Neural progenitor cell (in vitro differentiated cells): ENCODE measurements at regions not wholly inside any gene's neighbourhood (a gene's known extent, or its start where the extent isn't known, plus 50 kb on each side); places are given as distances from the start of the nearest gene placed in this dataset.

Experiments used
- DNase-seq: peaks from one replicate; pipeline ENCODE4 v3.0.0-alpha.2; 2016; ENCODE audit warnings: low spot score
- H2AFZ ChIP-seq: fragments of 200-600 bp; sonication (generic); replicated peaks from 2 replicates; pipeline ENCODE4 v1.6.1; 2016; ENCODE audit warnings: antibody characterized with exemption
- H3F3A ChIP-seq: fragments of 200-600 bp; sonication (generic); 2 replicates; pipeline ENCODE4 v1.6.1; 2016; ENCODE audit warnings: antibody characterized with exemption, low read depth
- H3K27ac ChIP-seq: fragments of 200-600 bp; sonication (generic); 2 replicates; pipeline ENCODE4 v1.5.1; 2016; ENCODE audit warnings: mild to moderate bottlenecking
- H3K27me3 ChIP-seq: fragments of 200-600 bp; sonication (generic); 2 replicates; pipeline ENCODE4 v1.6.1; 2016; ENCODE audit warnings: mild to moderate bottlenecking, moderate library complexity
- H3K36me3 ChIP-seq: fragments of 200-600 bp; sonication (generic); 2 replicates; pipeline ENCODE4 v1.5.1; 2016
- H3K4me1 ChIP-seq: fragments of 200-600 bp; sonication (generic); 2 replicates; pipeline ENCODE4 v1.6.1; 2016; ENCODE audit warnings: mixed run types
- H3K4me2 ChIP-seq: fragments of 200-600 bp; sonication (generic); 2 replicates; pipeline ENCODE4 v1.6.1; 2016
- H3K4me3 ChIP-seq: fragments of 200-600 bp; sonication (generic); 2 replicates; pipeline ENCODE4 v1.5.1; 2016
- H3K79me2 ChIP-seq: fragments of 200-600 bp; sonication (generic); 2 replicates; pipeline ENCODE4 v1.6.1; 2016; ENCODE audit warnings: low read depth
- H3K9ac ChIP-seq: fragments of 200-600 bp; sonication (generic); 2 replicates; pipeline ENCODE4 v1.6.1; 2016
- H3K9me3 ChIP-seq: fragments of 200-600 bp; sonication (generic); 2 replicates; pipeline ENCODE4 v1.5.1; 2016; ENCODE audit warnings: low read depth
- H4K20me1 ChIP-seq: fragments of 200-600 bp; sonication (generic); 2 replicates; pipeline ENCODE4 v1.6.1; 2016; ENCODE audit warnings: low read depth
- H3K27ac Mint-ChIP-seq: 3 replicates; pipeline ENCODE4 v1.8.0; 2021; ENCODE audit warnings: mixed read lengths
- H3K27me3 Mint-ChIP-seq: 2 replicates; pipeline ENCODE4 v1.8.0; 2022; ENCODE audit warnings: low read depth, mild to moderate bottlenecking, inconsistent platforms, moderate library complexity, mixed read lengths; ENCODE audit not compliant: insufficient read depth
- H3K36me3 Mint-ChIP-seq: 3 replicates; pipeline ENCODE4 v1.8.0; 2021; ENCODE audit warnings: mixed read lengths
- H3K4me1 Mint-ChIP-seq: 3 replicates; pipeline ENCODE4 v1.8.0; 2021; ENCODE audit warnings: mixed read lengths
- H3K4me3 Mint-ChIP-seq: 3 replicates; pipeline ENCODE4 v1.8.0; 2021; ENCODE audit warnings: mild to moderate bottlenecking, moderate library complexity, mixed read lengths
- H3K9me3 Mint-ChIP-seq: 3 replicates; pipeline ENCODE4 v1.8.0; 2020; ENCODE audit warnings: mixed read lengths
- EZH2 ChIP-seq: fragments of 200-600 bp; sonication (generic); IDR thresholded peaks from 2 replicates; pipeline ENCODE4 v1.6.1; 2017; ENCODE audit warnings: antibody characterized with exemption, mild to moderate bottlenecking, moderate library complexity
- EZH2phosphoT487 ChIP-seq: fragments of 200-600 bp; sonication (generic); IDR thresholded peaks from 2 replicates; pipeline ENCODE4 v1.6.1; 2017; ENCODE audit warnings: antibody characterized with exemption
- TF ChIP-seq, protein P1 (sequence below): fragments of 200-600 bp; sonication (generic); IDR thresholded peaks from 2 replicates; pipeline ENCODE4 v1.5.1; 2017; ENCODE audit warnings: antibody characterized with exemption, mild to moderate bottlenecking

DNA sequence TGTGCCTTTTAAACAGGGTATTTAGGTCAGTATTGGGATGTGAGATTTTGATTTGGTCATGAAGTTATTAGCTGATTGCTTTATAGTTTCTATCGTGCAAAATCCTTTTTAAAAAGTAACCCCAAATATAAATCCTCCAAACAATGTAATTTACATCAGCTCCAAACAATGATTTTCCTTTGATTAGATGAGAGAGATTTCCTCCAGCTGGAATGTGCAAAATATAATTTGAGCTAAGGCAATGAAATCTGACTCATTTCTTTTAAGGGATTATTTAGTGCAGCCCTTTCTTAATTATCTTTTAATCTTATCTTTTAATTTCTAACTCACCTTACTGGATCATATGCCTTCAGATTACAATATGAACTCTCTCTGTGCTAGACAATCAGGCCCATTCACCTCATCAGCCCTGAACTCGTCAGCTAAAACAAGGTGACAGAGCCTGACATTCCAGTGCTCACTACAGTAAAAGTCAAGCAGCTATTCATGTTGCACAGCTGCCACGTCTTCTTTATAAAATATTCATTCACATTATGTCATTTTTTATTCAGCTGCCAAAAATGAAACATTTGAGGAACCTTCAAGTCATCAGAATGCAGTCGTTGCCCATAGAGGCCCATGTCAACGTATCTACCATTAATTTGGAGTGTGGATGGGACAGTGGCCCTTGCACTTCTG is 440.1 kb downstream of the CBLN4 start:
- H3K27me3 ChIP-seq: no peaks in the 10 kb centered on the region
- Mint-ChIP-seq H3K27me3 (no peaks in the 10 kb centered on the region), H3K27ac (no peak overlapping the region), H3K36me3 (no peaks in the 10 kb centered on the region), H3K9me3 (no peaks in the 10 kb centered on the region), H3K4me3 (no peak overlapping the region), H3K4me1 (no peaks in the 10 kb centered on the region)
- H2AFZ ChIP-seq: no peak overlapping the region
- H3K27ac ChIP-seq: no peak overlapping the region
- H4K20me1 ChIP-seq: no peaks in the 10 kb centered on the region
- no peak overlapping the region for H3K9ac ChIP-seq
- TF ChIP-seq EZH2phosphoT487 (no peak), EZH2 (no peak)
- TF ChIP-seq, protein P1, sequence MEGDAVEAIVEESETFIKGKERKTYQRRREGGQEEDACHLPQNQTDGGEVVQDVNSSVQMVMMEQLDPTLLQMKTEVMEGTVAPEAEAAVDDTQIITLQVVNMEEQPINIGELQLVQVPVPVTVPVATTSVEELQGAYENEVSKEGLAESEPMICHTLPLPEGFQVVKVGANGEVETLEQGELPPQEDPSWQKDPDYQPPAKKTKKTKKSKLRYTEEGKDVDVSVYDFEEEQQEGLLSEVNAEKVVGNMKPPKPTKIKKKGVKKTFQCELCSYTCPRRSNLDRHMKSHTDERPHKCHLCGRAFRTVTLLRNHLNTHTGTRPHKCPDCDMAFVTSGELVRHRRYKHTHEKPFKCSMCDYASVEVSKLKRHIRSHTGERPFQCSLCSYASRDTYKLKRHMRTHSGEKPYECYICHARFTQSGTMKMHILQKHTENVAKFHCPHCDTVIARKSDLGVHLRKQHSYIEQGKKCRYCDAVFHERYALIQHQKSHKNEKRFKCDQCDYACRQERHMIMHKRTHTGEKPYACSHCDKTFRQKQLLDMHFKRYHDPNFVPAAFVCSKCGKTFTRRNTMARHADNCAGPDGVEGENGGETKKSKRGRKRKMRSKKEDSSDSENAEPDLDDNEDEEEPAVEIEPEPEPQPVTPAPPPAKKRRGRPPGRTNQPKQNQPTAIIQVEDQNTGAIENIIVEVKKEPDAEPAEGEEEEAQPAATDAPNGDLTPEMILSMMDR: no peak
- no peak overlapping the region for H3K4me3 ChIP-seq
- no peaks in the 10 kb centered on the region for H3K9me3 ChIP-seq
- H3F3A ChIP-seq: no peaks in the 10 kb centered on the region
- H3K4me2 ChIP-seq: no peak overlapping the region
- no peaks in the 10 kb centered on the region for H3K79me2 ChIP-seq
- H3K4me1 ChIP-seq: no peaks in the 10 kb centered on the region
- no peak for DNase-seq
- no peaks in the 10 kb centered on the region for H3K36me3 ChIP-seq

DNA sequence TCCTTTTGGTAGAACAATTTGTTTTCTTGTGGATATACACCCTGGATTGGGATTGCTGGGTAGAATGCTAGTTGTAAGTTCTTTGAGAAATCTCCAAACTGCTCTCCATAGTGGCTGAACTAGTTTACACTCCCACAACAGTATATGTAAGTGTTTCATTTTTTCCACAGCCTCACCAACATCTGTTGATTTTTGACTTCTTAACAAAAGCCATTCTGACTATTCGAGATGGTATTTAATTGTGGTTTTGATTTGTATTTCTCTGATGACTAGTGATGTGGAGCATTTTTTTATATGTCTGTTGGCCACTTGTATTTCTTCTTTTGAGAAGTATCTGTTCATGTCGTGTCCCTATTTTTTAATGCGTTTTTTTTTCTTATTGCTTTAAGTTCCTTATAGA is 444.1 kb downstream of the CBLN4 start:
- Mint-ChIP-seq H3K4me3 (no peak overlapping the region), H3K36me3 (no peaks in the 10 kb centered on the region), H3K4me1 (no peaks in the 10 kb centered on the region), H3K9me3 (no peaks in the 10 kb centered on the region), H3K27me3 (no peaks in the 10 kb centered on the region), H3K27ac (no peak overlapping the region)
- no peaks in the 10 kb centered on the region for H3K27me3 ChIP-seq
- H3K27ac ChIP-seq: no peak overlapping the region
- DNase-seq: no peak
- no peak overlapping the region for H3K9ac ChIP-seq
- no peaks in the 10 kb centered on the region for H4K20me1 ChIP-seq
- no peaks in the 10 kb centered on the region for H3K79me2 ChIP-seq
- H3K4me2 ChIP-seq: no peak overlapping the region
- no peak overlapping the region for H3K4me3 ChIP-seq
- no peak overlapping the region for H2AFZ ChIP-seq
- H3K4me1 ChIP-seq: no peaks in the 10 kb centered on the region
- H3K36me3 ChIP-seq: no peaks in the 10 kb centered on the region
- H3F3A ChIP-seq: no peaks in the 10 kb centered on the region
- H3K9me3 ChIP-seq: no peaks in the 10 kb centered on the region
- TF ChIP-seq EZH2phosphoT487 (no peak), EZH2 (no peak)
- TF ChIP-seq, protein P1: no peak

DNA sequence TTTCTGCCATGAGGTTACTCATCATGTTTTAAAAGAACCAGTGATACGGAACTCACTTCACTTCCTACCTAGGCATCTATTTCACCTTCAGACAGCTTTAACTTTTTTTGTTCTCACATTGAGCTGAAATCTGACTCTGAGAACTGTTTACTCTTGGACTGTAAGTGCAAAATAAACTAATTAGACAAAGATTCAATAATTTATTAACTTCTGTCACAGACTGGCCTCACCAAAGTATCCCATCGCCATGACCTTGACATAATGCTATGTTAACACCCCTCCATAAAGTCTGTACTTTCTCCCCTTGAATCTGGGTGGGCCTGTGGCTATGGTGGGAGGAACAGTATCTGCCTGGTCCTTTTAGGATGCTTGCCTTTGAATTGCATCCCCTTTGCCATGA is 448.1 kb downstream of the CBLN4 start:
- no peaks in the 10 kb centered on the region for H4K20me1 ChIP-seq
- no peaks in the 10 kb centered on the region for H3K27me3 Mint-ChIP-seq
- no peak for TF ChIP-seq EZH2
- H3K9ac ChIP-seq: no peak overlapping the region
- no peaks in the 10 kb centered on the region for H3K4me1 ChIP-seq
- H3K9me3 Mint-ChIP-seq: peaks cover 4% of the 10 kb centered on the region
- H3K36me3 ChIP-seq: no peaks in the 10 kb centered on the region
- H3K36me3 Mint-ChIP-seq: no peaks in the 10 kb centered on the region
- no peak for DNase-seq
- no peak overlapping the region for H3K4me2 ChIP-seq
- no peaks in the 10 kb centered on the region for H3K27me3 ChIP-seq
- H3K27ac ChIP-seq: no peak overlapping the region
- no peaks in the 10 kb centered on the region for H3F3A ChIP-seq
- H3K27ac Mint-ChIP-seq: no peak overlapping the region
- no peak overlapping the region for H3K4me3 Mint-ChIP-seq
- no peaks in the 10 kb centered on the region for H3K79me2 ChIP-seq
- H3K9me3 ChIP-seq: no peaks in the 10 kb centered on the region
- no peaks in the 10 kb centered on the region for H3K4me1 Mint-ChIP-seq
- H2AFZ ChIP-seq: no peak overlapping the region
- H3K4me3 ChIP-seq: no peak overlapping the region

DNA sequence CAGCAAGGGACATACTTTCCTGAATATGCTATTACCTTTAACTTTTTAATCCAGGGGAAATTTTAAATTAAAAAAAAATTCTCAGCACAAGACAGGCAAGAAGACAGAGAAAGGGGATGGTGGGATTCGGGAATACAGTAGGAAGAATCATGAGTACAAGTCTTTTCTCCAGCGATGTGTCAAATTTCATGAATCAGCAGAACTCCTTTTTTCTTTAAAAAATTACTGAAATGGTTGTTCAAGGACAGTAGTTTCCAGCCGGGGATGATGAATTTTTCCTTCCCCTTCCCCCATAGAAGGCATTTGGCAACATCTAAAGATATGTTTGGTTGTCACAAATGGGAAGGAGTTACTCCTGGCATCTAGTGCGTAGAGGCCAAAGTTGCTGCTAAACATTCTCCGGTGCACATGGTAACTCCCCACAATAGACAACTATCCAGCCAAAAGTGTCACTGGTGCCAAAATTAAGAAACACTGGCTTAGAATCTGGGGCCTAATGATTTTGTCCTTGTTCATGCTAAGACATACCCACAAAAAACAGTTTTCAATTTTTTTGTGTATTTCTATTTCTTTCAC is 450.2 kb downstream of the CBLN4 start:
- Histone ChIP-seq H3K27me3 (no peaks in the 10 kb centered on the region), H3F3A (no peaks in the 10 kb centered on the region), H3K27ac (no peak overlapping the region), H3K79me2 (no peaks in the 10 kb centered on the region), H2AFZ (no peak overlapping the region), H3K9ac (no peak overlapping the region), H4K20me1 (no peaks in the 10 kb centered on the region), H3K36me3 (no peaks in the 10 kb centered on the region), H3K4me2 (no peak overlapping the region), H3K4me3 (no peak overlapping the region), H3K4me1 (no peaks in the 10 kb centered on the region), H3K9me3 (no peaks in the 10 kb centered on the region)
- Mint-ChIP-seq H3K9me3 (peaks cover 4% of the 10 kb centered on the region), H3K27me3 (no peaks in the 10 kb centered on the region), H3K4me3 (no peak overlapping the region), H3K36me3 (no peaks in the 10 kb centered on the region), H3K27ac (no peak overlapping the region), H3K4me1 (no peaks in the 10 kb centered on the region)
- no peak for DNase-seq
- TF ChIP-seq, protein P1: no peak
- TF ChIP-seq EZH2 (no peak), EZH2phosphoT487 (no peak)
